PC-9 (cell line): ENCODE measurements at regions not wholly inside any gene's neighbourhood (a gene's known extent, or its start where the extent isn't known, plus 50 kb on each side); places are given as distances from the start of the nearest gene placed in this dataset.
"Not testable (repeated sequence)": the region's sequence is repeated elsewhere in the genome, so short reads cannot be mapped to it uniquely, and the experiment has no call there.

Source experiments
- BruUV-seq: library from RNA; stranded (reverse); fragments of 400-500 nt; replicated peaks from 2 replicates; lab custom pipeline; 2021; lab: Mats Ljungman, UMichigan
- CTCF ChIA-PET: fragments of 300-600 bp; sonication (Branson Sonifier 250); formaldehyde crosslinking; loops from one replicate; lab custom pipeline; 2022; ENCODE audit warnings: antibody characterized with exemption; lab: Charles Lee
- POLR2A ChIA-PET: fragments of 300-600 bp; sonication (Branson Sonifier 250); formaldehyde crosslinking; loops from one replicate; lab custom pipeline; 2022; ENCODE audit warnings: antibody characterized with exemption; ENCODE audit not compliant: unreplicated experiment; lab: Charles Lee
- DNase-seq, 2 experiments: peaks; one replicate each; pipeline versions ENCODE4 v3.0.0 to v3.0.0-alpha.2; 2015 to 2022; ENCODE audit warnings: mixed read lengths in 1 of 2
- H2AFZ ChIP-seq: fragments of 200-600 bp; sonication (generic); 2 replicates; pipeline ENCODE4 v1.8.1; 2017; ENCODE audit warnings: antibody characterized with exemption
- H3F3A ChIP-seq: fragments of 200-600 bp; sonication (generic); 2 replicates; pipeline ENCODE4 v1.8.1; 2017; ENCODE audit warnings: antibody characterized with exemption, mild to moderate bottlenecking, low read depth; ENCODE audit not compliant: insufficient read depth
- H3K27ac ChIP-seq: fragments of 200-600 bp; sonication (generic); 2 replicates; pipeline ENCODE4 v1.6.1; 2016; ENCODE audit warnings: mixed run types
- H3K27me3 ChIP-seq: fragments of 200-600 bp; sonication (generic); 2 replicates; pipeline ENCODE4 v1.6.1; 2016; ENCODE audit warnings: low read depth, mixed run types; ENCODE audit not compliant: insufficient read depth
- H3K36me3 ChIP-seq: fragments of 200-600 bp; sonication (generic); 2 replicates; pipeline ENCODE4 v1.6.1; 2016; ENCODE audit warnings: low read depth, mixed run types
- H3K4me1 ChIP-seq: fragments of 200-600 bp; sonication (generic); replicated peaks from 2 replicates; pipeline ENCODE4 v1.6.1; 2016; ENCODE audit warnings: mixed run types; ENCODE audit not compliant: insufficient read depth
- H3K4me2 ChIP-seq: fragments of 200-600 bp; sonication (generic); 2 replicates; pipeline ENCODE4 v1.6.1; 2017; ENCODE audit warnings: mixed run types
- H3K4me3 ChIP-seq: fragments of 200-600 bp; sonication (generic); 2 replicates; pipeline ENCODE4 v1.6.1; 2016; ENCODE audit warnings: mixed run types
- H3K79me2 ChIP-seq: fragments of 200-600 bp; sonication (generic); 2 replicates; pipeline ENCODE4 v1.6.1; 2017; ENCODE audit warnings: low read depth, mixed run types
- H3K9me2 ChIP-seq: fragments of 200-600 bp; sonication (generic); 2 replicates; pipeline ENCODE4 v1.8.1; 2017; ENCODE audit warnings: mild to moderate bottlenecking; ENCODE audit not compliant: insufficient read depth
- H3K9me3 ChIP-seq: fragments of 200-600 bp; sonication (generic); 2 replicates; pipeline ENCODE4 v1.8.1; 2016; ENCODE audit warnings: low read depth; ENCODE audit not compliant: insufficient read depth
- H4K20me1 ChIP-seq: fragments of 200-600 bp; sonication (generic); 2 replicates; pipeline ENCODE4 v1.8.1; 2017; ENCODE audit not compliant: insufficient read depth
- EZH2 ChIP-seq: fragments of 200-600 bp; sonication (generic); IDR thresholded peaks from 2 replicates; pipeline ENCODE4 v1.8.0; 2017; ENCODE audit warnings: antibody characterized with exemption, low read depth
- intact Hi-C: fragments of 100-400 bp; cut with micrococcal nuclease; formaldehyde crosslinking; loops from one replicate; pipeline ENCODE4 v1.10.0; 2022; ENCODE audit not compliant: unreplicated experiment
- TF ChIP-seq, protein P1 (sequence below): fragments of 200-600 bp; sonication (generic); conservative IDR thresholded peaks from 2 replicates; pipeline ENCODE4 v1.6.1; 2017; ENCODE audit warnings: mixed run types, antibody characterized with exemption, mild to moderate bottlenecking, moderate library complexity

DNA sequence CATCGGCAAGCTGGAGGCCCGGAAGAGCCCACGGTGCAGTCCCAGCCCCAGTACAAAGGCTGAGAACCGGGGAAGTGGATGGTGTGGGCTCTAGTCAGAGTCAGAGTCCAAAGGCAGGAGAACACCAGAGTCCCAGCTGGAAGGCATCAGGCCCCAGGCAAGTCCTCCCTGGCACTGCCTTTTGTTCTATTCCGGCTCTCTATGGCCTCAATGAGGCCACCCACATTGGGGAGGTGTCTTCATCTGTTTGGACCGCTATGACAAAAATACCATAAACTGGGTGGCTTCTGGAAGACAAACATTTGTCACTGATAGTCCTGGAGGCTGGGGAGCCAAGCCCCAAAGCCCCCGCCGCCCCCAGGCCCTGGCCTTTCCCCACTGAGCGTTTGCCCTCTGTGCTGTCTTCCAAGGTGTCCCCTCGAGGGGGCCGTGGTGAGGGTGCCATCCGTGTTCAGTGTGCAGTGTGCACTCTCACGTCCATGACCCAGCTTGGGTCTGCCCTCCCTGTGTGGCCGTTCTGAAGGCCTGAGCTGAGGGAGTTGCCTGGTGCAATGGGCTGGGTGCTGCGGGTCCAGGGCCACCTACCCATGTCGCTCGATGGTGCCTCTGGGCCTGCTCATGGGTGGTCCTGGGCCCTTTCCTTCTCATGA lies 99.1 kb upstream of the PPP1R26 start:
- Histone ChIP-seq H3K9me2 (no peaks in the 10 kb centered on the region), H3K4me3 (no peak overlapping the region), H3K4me2 (no peak overlapping the region), H3K79me2 (no peaks in the 10 kb centered on the region), H3K9me3 (no peaks in the 10 kb centered on the region), H2AFZ (no peak overlapping the region), H3F3A (no peaks in the 10 kb centered on the region), H3K36me3 (no peaks in the 10 kb centered on the region), H3K27ac (no peak overlapping the region), H4K20me1 (no peaks in the 10 kb centered on the region), H3K27me3 (peaks cover 100% of the 10 kb centered on the region), H3K4me1 (no peaks in the 10 kb centered on the region)
- ChIA-PET POLR2A (no interaction called here), CTCF (no interaction called here)
- BruUV-seq: no TSS peak
- TF ChIP-seq EZH2: no peak
- TF ChIP-seq, protein P1, sequence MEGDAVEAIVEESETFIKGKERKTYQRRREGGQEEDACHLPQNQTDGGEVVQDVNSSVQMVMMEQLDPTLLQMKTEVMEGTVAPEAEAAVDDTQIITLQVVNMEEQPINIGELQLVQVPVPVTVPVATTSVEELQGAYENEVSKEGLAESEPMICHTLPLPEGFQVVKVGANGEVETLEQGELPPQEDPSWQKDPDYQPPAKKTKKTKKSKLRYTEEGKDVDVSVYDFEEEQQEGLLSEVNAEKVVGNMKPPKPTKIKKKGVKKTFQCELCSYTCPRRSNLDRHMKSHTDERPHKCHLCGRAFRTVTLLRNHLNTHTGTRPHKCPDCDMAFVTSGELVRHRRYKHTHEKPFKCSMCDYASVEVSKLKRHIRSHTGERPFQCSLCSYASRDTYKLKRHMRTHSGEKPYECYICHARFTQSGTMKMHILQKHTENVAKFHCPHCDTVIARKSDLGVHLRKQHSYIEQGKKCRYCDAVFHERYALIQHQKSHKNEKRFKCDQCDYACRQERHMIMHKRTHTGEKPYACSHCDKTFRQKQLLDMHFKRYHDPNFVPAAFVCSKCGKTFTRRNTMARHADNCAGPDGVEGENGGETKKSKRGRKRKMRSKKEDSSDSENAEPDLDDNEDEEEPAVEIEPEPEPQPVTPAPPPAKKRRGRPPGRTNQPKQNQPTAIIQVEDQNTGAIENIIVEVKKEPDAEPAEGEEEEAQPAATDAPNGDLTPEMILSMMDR: no peak
- intact Hi-C loops: no loop called here
- DNase-seq: no peak

GRCh38 chr9:135381762-135382310 lies 97.7 kb upstream of the PPP1R26 start:
- intact Hi-C loops: no loop called here
- H3K4me2 ChIP-seq: no peak overlapping the region
- H3K4me3 ChIP-seq: no peak overlapping the region
- no peaks in the 10 kb centered on the region for H3F3A ChIP-seq
- TF ChIP-seq, protein P1: no peak
- TF ChIP-seq EZH2: no peak
- no peaks in the 10 kb centered on the region for H3K4me1 ChIP-seq
- no peaks in the 10 kb centered on the region for H3K36me3 ChIP-seq
- no peak overlapping the region for H3K27ac ChIP-seq
- H3K27me3 ChIP-seq: peaks cover 99% of the 10 kb centered on the region
- H2AFZ ChIP-seq: no peak overlapping the region
- CTCF ChIA-PET: no interaction called here
- H4K20me1 ChIP-seq: no peaks in the 10 kb centered on the region
- no TSS peak for BruUV-seq
- no peak for DNase-seq
- POLR2A ChIA-PET: no interaction called here
- no peaks in the 10 kb centered on the region for H3K9me3 ChIP-seq
- H3K9me2 ChIP-seq: no peaks in the 10 kb centered on the region
- no peaks in the 10 kb centered on the region for H3K79me2 ChIP-seq

GRCh38 chr9:135384226-135384625 lies 95.4 kb upstream of the PPP1R26 start:
- Histone ChIP-seq H2AFZ (no peak overlapping the region), H3K4me1 (no peaks in the 10 kb centered on the region), H3K27me3 (peaks cover 99% of the 10 kb centered on the region), H3K4me3 (no peak overlapping the region), H4K20me1 (no peaks in the 10 kb centered on the region), H3K79me2 (no peaks in the 10 kb centered on the region), H3K9me3 (no peaks in the 10 kb centered on the region), H3K4me2 (no peak overlapping the region), H3K27ac (no peak overlapping the region), H3K36me3 (no peaks in the 10 kb centered on the region), H3K9me2 (no peaks in the 10 kb centered on the region), H3F3A (no peaks in the 10 kb centered on the region)
- POLR2A ChIA-PET: no interaction called here
- CTCF ChIA-PET: no interaction called here
- no peak for DNase-seq
- no peak for TF ChIP-seq EZH2
- TF ChIP-seq, protein P1: no peak
- intact Hi-C loops: no loop called here
- BruUV-seq: no TSS peak

DNA sequence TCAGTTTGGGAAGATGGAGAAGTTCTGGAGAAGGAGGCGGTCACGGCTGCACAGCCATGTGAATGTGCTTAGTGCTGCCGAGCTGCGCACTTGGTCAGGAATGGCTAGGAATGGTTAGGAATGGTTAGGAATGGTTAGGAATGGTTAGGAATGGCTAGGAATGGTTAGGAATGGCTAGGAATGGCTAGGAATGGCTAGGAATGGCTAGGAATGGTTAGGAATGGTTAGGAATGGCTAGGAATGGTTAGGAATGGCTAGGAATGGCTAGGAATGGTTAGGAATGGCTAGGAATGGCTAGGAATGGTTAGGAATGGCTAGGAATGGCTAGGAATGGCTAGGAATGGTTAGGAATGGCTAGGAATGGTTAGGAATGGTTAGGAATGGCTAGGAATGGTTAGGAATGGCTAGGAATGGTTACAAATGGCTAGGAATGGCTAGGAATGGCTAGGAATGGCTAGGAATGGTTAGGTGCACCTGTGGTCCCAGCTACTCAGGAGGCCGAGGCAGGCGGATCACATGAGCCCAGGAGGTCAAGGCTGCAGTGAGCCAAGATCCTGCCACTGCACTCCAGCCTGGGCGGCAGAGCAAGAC lies 94.7 kb upstream of the PPP1R26 start:
- H3K27me3 ChIP-seq: peaks cover 99% of the 10 kb centered on the region
- H3K4me3 ChIP-seq, H3K9me3 ChIP-seq, H3K9me2 ChIP-seq, H3K36me3 ChIP-seq, H4K20me1 ChIP-seq, H2AFZ ChIP-seq, H3K4me2 ChIP-seq, H3K4me1 ChIP-seq, H3F3A ChIP-seq, CTCF ChIA-PET, POLR2A ChIA-PET, BruUV-seq, intact Hi-C loops, DNase-seq, H3K27ac ChIP-seq, H3K79me2 ChIP-seq: not testable (repeated sequence)
